Fibroblast of skin of scalp (primary cell): ENCODE measurements at regions not wholly inside any gene's neighbourhood (a gene's known extent, or its start where the extent isn't known, plus 50 kb on each side); places are given as distances from the start of the nearest gene placed in this dataset.

Experiments used
- DNase-seq: peaks from one replicate; pipeline ENCODE4 v3.0.0-alpha.2; 2013

DNA sequence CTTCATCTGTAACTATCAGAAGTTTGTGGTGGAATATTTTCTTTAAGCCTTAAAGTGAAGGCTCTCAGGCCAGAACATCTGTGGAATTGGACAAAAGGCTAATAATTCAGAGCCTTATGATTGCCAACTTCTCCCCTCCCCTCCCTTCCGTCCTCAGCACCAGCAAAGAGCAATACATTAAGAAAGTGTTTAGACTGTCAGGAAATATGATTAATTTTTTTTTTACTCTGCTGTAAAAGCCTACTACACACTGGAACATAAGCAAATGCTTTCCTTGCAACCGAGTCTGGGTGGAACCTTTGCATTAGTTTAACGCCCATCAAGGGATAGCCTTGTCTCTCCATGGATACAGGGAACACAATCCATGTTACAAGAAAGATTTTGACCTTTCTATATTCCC lies 110.3 kb upstream of the TARS1 start:
- DNase-seq: no peak

- no peak for DNase-seq
These were observed 109.8 kb upstream of the TARS1 start for GRCh38 chr5:33330992-33331391.

- DNase-seq: no peak
These were observed 108.0 kb upstream of the TARS1 start for GRCh38 chr5:33332804-33333203.

DNA sequence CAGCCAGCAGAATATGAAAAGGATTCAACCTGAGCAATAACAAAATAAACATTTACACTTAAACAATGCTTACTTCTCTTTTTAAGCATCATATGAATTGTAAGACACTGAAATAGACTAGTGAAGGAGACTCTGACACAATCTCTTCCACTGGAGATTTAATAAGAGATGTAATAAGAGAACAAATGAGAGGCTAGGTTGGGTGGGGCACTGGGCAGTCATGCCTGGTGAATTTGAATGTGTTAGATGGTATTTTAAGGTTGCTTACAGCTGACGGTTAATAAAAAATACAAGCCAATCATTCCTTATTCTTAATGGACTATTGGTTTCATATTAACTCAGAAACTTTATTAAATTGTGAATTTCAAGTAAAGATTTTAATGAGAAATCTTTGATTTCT lies 105.9 kb upstream of the TARS1 start:
- no peak for DNase-seq

DNA sequence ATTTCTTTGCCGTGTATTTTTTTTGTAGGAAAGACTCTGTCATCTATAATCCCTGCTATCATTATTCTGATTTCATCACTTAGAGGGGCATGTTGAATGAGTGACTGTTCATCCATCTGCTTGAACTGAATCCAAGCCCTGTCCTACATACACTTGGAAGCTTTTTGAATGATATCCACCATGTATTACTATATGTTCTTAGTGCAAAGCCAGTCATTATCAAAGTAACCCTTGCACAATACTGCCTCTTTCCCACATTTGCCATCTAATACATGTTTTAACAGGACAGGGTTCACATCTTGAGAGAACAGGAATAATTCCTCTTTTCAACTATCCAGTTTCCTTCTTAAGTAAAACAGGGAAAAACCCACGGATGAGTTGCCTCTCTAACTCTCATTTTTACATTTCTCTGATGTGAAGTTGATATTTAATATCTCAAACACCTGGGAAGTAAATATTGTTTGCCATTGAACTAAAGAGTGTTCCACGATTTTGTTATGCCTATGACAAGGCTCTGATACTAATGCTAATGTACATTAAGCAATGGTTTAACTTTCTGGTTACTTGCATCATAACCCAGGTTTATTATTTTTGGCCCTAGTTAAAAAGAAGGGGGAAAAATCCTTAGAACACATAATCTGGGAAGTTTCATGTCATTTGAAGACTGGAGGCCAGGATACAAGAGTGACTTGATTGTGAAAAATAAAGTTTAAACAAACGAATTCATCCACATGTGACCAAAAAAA lies 103.7 kb upstream of the TARS1 start:
- DNase-seq: no peak

DNA sequence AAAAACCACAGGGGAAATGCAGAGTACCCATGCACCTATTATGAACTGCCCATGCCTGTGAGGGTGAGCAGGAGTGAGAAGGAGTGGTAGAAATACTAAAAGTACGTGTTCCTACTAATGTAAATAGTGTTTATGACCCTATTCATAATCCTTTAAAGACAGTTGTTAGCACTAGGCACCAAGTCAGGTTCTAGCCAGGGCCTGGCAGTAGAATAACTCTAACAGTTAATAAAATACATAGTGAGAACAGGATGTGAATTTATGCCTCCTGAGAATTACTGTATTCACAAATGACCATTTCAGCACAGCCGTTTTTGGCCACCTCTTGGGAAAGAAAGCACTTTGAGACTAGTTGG lies 103.2 kb upstream of the TARS1 start:
- DNase-seq: no peak

GRCh38 chr5:33338336-33339110 lies 102.2 kb upstream of the TARS1 start:
- DNase-seq: no peak

DNA sequence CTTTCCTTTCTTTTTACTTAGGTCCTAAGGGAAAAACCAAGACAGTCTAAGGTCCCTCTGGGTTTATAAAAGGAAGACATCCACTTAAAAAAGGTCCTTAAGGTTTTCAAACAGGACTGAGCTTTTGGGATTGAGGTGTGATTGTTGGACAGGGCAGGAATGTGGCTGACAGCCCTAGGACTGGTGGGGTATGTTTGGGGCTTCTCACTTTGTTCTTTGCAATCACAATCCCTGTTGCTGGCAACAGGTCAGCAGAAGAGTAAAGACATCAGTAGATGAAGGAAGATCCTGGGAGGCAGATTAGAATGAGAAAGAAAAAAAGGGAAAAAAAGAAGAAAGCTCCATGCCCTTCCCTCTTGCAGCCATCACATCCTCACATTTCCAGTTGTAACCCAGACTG lies 101.4 kb upstream of the TARS1 start:
- no peak for DNase-seq

DNA sequence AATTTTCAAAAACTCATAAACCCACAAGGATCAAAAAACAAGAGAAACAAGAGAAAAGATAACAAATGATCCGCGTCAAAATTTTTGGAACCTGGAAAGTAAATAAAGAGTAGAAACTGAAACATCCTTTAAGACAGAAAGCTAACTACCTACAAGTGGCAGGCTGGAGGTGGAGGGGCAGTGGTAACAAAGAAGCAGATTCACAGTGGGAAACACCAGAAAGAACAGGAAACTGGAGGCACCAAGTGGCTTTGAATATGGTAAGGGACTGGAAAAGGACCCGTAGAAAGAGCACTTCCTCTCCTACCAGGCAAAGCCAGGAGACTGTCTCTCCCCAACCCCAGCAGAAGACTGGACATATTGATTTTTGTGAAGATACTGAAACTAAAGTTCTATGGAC lies 100.6 kb upstream of the TARS1 start:
- no peak for DNase-seq

DNA sequence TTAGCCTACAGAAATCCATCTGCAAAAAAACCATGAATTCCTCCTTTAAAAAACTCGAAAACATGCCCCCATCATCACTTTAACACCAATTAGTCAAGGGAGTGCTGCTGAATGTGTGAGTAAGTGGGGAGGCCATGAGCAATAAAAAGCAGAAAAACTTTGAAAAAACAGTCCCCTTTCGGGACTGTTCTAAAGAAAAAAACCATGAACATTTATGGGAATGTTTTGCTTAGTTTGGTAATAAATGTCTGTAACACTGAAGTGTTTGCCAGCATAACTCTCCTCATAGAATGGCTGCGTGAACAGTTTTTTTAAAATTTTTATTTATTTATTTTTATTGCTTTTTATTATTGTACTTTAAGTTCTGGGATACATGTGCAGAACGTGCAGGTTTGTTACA lies 99.4 kb upstream of the TARS1 start:
- peak; percentile 31 for DNase-seq

GRCh38 chr5:33343676-33344327 lies 97.0 kb upstream of the TARS1 start:
- peak; percentile 90 for DNase-seq

GRCh38 chr5:33346534-33346933 lies 94.2 kb upstream of the TARS1 start:
- no peak for DNase-seq

DNA sequence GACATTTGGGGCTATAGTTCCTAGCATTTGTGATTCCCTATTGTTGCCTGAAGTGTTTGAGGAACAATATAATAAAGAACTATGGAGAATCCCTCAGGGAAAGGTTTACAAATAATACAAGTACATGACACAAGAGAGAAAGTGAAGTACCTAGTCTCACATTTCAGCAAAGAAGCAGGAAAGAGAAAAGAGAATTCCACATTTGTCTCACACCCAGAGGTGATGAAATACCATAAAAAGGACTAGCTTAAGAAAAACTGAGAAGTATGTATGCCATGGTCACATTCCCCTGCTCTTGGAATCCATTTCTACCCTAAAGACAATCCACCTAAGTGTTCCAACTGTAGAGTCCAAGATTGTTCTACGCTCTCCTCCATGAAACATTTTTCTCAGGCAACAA lies 79.0 kb upstream of the TARS1 start:
- no peak for DNase-seq

DNA sequence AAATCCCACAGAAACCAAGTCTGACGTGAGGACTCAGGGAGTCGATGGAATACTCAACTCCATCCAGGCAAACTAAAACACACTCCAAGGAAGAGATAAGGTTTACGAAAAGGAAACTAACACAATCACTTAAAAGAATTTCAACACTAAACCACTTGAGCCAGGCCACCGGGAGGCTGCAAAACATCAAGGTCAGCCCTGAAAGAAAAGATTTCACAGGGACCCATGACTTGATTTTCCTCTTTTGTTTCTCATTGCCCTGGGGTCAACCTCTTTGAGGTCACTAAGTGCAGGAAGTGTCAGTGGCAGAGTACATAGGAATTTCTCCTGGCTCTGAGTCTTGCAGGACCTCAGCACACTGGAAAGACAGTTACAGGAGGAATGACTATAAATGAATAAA lies 77.8 kb upstream of the TARS1 start:
- no peak for DNase-seq

DNA sequence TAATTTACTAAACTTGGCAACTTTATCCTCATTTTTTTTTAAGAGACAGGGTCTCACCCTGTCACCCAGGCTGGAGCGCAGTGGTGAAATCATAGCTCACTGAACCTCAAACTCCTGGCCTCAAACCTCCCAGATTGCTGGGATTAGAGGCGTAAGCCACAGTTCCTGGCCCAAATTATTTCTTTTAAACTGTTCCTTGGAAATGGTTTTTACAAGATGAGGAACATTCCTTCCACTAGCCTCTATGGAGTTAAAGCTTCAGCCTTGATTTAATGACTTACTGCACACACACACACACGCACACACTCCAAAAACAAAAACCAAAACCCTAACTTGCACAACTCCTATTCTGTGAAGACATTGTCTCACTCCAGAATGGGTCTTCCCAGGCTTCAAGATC lies 77.2 kb upstream of the TARS1 start:
- no peak for DNase-seq

DNA sequence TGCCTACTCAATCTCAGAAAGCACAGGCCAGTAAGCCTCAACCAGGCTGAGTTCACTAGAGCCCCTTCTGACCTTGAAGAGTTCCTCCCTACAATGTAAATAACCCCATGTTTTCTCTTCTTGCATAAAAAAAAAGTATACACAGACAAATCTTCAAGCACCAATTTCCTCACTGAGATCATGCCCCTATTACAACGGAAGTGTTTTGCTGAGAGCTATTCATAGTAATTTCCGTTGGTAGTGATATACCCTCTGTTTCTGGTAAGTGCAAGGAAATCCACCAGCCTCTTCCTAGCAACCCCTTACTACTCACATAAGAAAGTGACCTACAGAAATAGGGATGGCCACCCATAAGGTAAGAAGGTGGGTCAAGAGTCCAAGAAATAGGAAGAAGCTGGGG lies 76.4 kb upstream of the TARS1 start:
- DNase-seq: no peak

DNA sequence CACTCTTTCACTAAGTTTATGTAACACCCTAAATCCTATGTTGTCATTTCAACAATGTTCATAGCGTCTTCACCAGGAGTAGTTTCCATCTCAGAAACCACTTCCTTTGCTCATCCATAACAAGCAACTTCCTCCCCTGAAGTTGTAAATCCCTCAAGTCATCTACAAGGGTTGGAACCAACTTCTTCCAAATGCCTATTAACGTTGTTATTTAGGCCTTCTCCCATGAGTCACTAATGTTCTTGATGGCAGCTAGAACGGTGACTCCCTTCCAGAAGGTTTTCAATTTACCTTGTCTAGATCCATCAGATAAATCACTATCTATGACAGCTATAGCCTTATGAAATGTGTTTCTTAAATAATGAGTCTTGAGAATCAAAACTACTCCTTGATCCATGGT lies 73.3 kb upstream of the TARS1 start:
- no peak for DNase-seq

DNA sequence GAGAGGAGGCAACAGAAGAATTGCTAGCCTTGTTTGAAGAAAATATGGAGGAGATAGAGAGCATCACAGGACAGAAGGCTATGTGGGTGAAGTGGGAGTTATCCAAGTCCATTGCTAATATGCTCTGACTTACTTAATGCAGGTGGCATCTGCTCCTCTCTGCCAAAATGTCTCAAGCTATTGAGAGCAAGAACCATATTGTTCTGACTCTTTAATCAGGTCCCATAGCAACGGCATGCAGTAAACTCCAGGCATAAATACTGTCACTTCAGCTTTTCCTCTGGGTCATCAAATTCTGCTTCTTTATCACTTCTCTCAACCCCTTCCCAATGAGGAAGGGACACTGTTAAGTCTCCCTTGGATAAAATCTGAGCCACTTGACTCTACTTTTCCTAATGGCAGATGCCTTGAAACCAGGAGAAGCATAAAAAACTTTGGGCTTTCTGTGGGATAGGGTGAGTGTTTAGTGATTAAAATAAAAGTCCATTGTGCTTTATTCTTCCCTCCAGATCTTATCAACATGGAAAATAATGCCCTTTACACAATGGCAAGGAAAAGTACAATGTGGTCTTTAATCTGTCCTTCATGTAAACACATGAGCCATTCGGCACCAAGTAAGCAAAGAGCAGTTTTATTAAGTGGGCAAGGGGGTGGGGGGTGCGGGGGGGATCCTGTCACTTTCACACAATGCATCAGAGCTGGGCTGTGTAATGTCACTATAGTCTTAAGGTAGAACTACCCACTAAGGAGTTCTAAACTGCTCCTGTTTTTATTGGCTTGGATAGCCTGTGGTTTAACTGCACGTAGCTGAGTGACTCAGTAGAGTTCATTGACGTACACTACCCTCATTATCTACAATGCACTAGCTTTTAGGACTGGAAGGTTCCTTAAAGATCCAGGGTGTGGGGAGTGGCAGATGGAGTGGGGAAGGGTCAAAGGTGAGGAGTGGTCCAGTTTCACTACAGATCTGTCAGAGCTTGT lies 71.0 kb upstream of the TARS1 start:
- DNase-seq: peak; percentile 75

GRCh38 chr5:33370466-33370859 lies 70.3 kb upstream of the TARS1 start:
- no peak for DNase-seq

GRCh38 chr5:33371660-33372059 lies 69.1 kb upstream of the TARS1 start:
- DNase-seq: peak; percentile 83

DNA sequence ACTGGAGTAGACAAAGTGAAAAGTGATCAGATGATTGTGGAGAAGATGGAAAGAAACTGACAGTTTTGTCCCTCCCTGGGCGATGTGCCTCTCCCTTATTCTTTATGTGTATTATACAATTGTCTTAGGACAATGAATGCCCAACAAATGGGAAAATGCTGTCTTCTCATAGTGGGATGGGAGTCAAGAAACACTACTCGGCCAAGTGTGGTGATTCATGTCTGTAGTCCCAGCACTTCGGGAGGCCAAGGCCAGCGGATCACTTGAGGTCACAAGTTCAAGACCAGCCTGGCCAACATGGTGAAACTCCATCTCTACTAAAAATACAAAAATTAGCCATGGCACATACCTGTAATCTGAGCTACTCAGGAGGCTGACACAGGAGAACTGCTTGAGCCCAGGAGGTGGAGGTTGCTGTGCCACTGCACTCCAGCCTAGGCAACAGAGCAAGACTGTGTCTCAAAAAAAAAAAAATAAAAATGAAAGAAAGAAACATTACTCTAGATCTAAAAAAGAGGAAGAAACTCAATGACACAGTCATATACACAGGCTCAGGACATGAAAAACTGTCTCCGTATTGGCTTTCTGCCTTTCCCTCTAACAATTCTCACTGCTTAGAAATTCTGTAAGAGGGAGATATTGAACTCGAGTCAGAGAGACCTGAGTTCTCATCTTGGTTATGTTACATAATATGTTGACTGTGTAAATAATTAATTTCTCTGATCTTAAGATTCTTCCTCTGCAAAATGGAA lies 67.9 kb upstream of the TARS1 start:
- DNase-seq: no peak

- DNase-seq: no peak
These were observed 64.9 kb upstream of the TARS1 start for GRCh38 chr5:33375900-33376299.
